ENCODE measurements at regions not wholly inside any gene's neighbourhood (a gene's known extent, or its start where the extent isn't known, plus 50 kb on each side); places are given as distances from the start of the nearest gene placed in this dataset.

GRCh38 chr2:129103936-129104878 is 785.5 kb upstream of the HS6ST1 start:
- TF ChIP-seq EZH2 (optimal IDR thresholded peaks at IDR 0.05; ENCODE audit: low read depth, low read length) (no peak), EZH2phosphoT487 (IDR thresholded peaks at IDR 0.05; ENCODE audit: low read length) (no peak)
